IPS DF 4.7 (cell line): ENCODE measurements at regions not wholly inside any gene's neighbourhood (a gene's known extent, or its start where the extent isn't known, plus 50 kb on each side); places are given as distances from the start of the nearest gene placed in this dataset.
A peak's percentile ranks its signal among the peaks of the same experiment; 100 is the strongest.
"Not testable (repeated sequence)": the region's sequence is repeated elsewhere in the genome, so short reads cannot be mapped to it uniquely, and the experiment has no call there.

Experiments
- DNase-seq: peaks from one replicate; pipeline ENCODE4 v3.0.0-alpha.2; 2013; ENCODE audit warnings: low spot score; ENCODE audit errors: extremely low read depth

- not testable (repeated sequence) for DNase-seq
These were observed 528.7 kb upstream of the NR5A2 start for GRCh38 chr1:199498802-199499201.

- no peak for DNase-seq
These were observed 519.4 kb upstream of the NR5A2 start for GRCh38 chr1:199508072-199508471.

DNA sequence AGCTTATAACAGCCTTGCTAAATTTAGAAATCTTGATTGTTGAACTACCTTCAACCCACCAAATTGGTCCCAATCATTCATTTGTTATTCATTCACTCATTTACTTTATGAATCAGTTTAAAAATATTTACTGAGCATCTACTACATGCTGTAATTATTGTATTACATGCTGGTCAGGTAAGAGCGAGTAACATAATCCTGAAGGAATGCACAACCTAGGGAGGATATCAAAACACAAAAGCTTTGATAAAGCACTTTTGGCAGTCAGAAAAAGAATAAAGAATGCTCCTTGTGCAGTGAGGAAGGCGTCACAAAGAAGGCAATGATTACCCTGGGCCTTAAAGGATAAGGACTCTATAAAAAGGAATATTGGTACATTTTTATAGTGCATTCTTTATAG is 518.9 kb upstream of the NR5A2 start:
- DNase-seq: no peak

- DNase-seq: no peak
These were observed 518.1 kb upstream of the NR5A2 start for GRCh38 chr1:199509456-199509855.

GRCh38 chr1:199510314-199510713 is 517.2 kb upstream of the NR5A2 start:
- DNase-seq: no peak

DNA sequence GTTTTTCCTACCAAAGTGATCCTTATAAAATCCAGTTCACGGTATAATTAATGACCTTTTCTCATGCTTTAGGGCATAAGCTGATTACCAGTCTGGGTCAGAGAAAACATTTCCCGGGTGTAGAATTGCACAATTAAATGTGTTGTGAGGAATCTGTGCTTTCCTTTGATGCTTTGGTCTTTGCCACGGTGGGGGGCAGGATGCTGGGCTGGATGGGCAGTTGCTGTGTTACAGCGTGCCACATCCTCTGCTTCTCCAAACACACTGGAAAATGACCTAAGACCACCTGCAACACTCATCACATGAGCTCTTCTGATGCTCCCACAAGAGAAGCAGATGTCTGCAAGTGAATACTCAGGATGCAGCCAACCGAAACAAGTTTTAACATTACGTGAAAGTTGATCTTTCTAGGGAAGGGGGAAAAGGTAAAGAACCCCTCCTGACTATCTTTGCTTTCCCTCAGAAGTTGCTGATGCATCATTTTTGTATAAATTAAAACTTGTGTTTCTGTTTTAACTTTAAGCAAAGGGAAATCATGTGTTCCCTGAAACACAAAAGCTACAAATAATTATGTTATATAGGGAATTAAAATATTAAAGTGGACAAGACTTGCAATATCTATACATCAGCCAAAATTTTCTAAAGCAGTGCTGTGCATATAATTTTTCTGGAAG is 515.3 kb upstream of the NR5A2 start:
- no peak for DNase-seq

- DNase-seq: no peak
These were observed 512.2 kb upstream of the NR5A2 start for GRCh38 chr1:199515261-199515660.

DNA sequence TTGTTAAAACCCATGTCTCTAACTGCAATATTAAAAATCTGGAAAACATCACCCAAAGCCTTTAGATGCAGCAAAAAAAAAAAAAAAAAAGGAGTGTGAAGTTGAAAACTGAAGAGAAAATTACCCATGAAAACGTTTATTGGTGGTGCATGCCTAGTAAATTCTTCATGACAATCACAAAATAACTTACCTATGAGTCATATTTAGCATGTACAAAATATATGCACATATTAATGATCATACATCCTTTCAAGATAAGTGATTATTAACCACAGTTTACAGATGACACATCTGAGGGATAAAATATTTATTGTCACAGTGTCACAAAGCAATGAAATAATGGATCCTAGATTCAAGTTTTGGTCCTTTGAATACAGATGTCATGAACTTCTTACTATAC is 505.2 kb upstream of the NR5A2 start:
- no peak for DNase-seq

GRCh38 chr1:199522936-199523335 is 504.6 kb upstream of the NR5A2 start:
- DNase-seq: no peak

GRCh38 chr1:199529324-199529723 is 498.2 kb upstream of the NR5A2 start:
- DNase-seq: no peak

GRCh38 chr1:199533361-199533760 is 494.1 kb upstream of the NR5A2 start:
- DNase-seq: not testable (repeated sequence)

DNA sequence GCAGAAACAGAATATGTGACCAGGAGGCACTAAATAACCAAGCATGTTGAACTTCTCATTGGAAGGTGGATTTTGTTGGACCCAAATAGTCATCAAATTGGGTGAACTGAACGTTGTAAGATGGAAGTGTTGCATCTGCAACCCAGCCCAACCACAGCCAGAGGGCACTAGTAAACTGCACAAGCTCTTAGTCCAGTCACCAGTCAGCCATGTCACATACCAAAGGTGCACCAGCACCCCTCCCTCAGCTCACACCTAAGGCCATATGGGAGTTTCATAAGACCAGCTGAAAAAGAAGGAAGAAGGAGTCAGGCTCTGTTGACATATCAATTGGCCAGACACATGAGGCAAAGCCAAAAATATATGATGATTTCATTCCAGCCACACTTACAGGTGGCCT is 481.7 kb upstream of the NR5A2 start:
- DNase-seq: peak; percentile 33

- DNase-seq: no peak
These were observed 481.2 kb upstream of the NR5A2 start for GRCh38 chr1:199546323-199546722.

- no peak for DNase-seq
These were observed 478.1 kb upstream of the NR5A2 start for GRCh38 chr1:199549421-199549820.

- no peak for DNase-seq
These were observed 477.1 kb upstream of the NR5A2 start for GRCh38 chr1:199550199-199551065.

- no peak for DNase-seq
These were observed 475.4 kb upstream of the NR5A2 start for GRCh38 chr1:199551967-199552565.

DNA sequence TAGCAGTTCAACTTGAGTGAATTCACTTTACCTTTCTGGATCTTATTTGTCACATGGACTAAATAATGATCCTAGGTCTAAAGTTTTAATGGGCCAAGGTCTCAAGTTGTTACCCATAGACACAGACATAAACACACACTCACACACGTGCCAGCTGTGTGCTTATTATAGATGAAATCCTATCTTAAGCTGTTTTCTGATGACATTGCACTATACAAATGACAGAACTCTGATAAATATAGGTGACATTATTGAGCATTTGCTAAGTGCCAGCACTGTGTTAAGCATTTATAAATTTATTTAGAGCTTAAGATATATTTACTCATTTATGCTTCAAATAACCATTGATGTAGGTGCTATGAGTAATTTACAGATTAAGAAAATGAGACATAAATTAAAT is 474.4 kb upstream of the NR5A2 start:
- no peak for DNase-seq

DNA sequence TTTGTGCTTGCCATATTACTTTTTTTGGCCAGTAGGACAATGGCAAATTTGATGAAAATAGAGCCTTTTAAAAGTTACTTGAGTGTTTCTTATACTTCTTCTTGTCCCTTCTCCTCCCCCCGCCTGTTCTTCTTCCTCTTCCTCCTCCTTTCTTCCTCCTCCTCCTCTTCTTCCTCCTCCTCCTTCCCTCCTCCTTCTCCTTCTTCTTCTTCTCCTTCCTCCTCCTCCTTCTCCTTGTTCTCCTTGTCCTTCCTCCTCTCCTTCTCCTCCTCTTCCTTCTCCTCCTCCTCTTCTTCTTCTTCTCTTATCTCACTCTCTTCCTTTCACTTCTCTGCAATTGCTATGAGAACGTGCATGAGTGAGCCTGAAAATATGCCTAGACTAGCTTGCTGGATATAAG is 466.2 kb upstream of the NR5A2 start:
- no peak for DNase-seq

- DNase-seq: no peak
These were observed 454.5 kb upstream of the NR5A2 start for GRCh38 chr1:199573047-199573446.

GRCh38 chr1:199574950-199575349 is 452.6 kb upstream of the NR5A2 start:
- no peak for DNase-seq

DNA sequence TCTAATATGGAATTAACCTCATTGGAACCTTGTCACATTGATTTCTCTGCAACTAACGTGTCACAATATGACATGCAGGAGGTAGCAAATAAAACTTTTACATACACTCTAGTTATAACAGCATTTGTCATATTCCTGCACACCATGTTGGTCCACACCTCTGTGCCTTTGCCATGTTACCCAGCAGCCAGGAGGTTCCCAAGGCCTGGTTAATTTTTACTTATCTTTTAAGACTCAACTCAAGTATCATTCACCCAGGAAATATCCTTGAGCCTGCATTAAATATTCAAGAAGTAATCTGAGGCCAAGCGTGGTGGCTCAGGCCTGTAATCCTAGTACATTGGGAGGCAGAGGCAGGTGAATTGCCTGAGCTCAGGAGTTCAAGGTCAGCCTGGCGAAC is 447.2 kb upstream of the NR5A2 start:
- DNase-seq: no peak

- no peak for DNase-seq
These were observed 442.1 kb upstream of the NR5A2 start for GRCh38 chr1:199585392-199585791.
